ENCODE measurements at regions not wholly inside any gene's neighbourhood (a gene's known extent, or its start where the extent isn't known, plus 50 kb on each side); places are given as distances from the start of the nearest gene placed in this dataset.
"Not testable (repeated sequence)": the region's sequence is repeated elsewhere in the genome, so short reads cannot be mapped to it uniquely, and the experiment has no call there.

DNA sequence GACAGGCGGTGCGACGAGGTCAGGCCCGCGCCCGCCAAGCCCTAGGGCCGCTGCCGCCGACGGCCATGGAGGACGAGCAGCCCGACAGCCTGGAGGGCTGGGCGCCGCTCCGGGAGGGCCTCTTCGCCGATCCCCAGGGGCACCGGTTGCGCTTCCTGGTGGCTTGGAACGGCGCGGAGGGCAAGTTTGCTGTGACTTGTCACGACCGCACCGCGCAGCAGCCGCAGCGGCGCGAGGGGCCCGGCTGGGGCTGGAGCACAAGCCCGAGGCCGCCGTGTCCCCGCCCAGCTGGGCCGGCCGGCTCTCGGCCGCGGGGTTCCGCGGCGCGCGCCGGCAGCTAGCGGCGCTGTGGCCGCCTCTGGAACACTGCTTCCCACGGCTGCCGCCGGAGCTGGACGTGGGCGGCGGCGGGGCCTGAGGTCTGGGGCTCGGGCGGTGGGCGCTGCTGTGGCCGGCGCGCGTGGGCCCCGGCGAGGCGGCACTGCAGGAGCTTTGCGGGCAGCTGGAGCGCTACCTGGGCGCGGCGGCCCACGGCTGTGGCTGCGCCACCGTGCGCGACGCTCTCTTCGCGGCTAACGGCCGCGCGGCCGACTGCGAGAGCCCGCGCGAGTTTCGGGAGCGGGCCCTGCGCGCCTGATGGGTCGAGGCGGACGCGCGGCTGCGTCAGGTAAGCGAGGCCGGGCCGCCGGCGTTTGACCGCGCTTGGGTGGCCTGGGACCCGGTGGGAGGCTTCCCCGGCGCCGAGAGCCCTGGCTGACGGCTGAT is 122.0 kb upstream of the NIPA1 start:
- WGBS (ENCODE audit: extremely low coverage, insufficient coverage, insufficient read length) = no CpG with 5 or more reads among the region's 110 CpGs

DNA sequence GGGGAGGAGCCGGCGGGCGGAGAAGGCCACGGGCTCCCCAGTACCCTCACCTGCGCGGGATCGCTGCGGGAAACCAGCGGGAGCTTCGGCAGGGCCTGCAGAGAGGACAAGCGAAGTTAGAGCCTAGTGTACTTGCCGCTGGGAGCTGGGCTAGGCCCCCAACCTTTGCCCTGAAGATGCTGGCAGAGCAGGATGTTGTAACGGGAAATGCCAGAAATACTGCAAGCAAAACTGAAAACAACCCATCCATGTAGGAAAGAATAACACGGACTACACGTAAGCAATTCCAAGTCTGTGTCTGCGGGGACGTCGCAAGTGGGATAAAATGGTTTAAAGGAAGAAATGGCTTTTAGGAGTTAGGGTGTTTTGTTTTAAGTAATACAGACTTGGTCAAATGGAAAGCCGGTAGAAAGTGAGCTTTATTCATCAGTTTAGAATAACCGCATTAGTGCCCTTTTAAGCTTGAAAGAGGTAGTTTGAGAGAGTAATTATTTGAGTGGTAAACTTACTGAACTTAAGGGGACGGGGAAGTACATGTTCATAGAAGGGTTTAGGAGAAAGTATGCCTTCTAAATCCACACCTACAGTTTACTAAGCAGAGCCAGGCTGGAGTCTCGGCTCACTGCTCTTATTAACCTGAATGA is 121.3 kb upstream of the NIPA1 start:
- not testable (repeated sequence) for H3K79me2 ChIP-seq (ENCODE audit: control insufficient read depth, insufficient read depth, low read length, poor library complexity); H4K8ac ChIP-seq (ENCODE audit: low read depth, low read length); H3K9me3 ChIP-seq (ENCODE audit: insufficient read depth, low read depth, low read length); H3K9ac ChIP-seq (ENCODE audit: low read length); H3K27ac ChIP-seq (ENCODE audit: low read depth, low read length); H3K23ac ChIP-seq (ENCODE audit: low read length); H2AFZ ChIP-seq (ENCODE audit: insufficient read depth, low read length, poor library complexity); H3K18ac ChIP-seq (ENCODE audit: low read length); H4K12ac ChIP-seq (ENCODE audit: low read depth, low read length); H2BK12ac ChIP-seq (ENCODE audit: low read length); H3K36me3 ChIP-seq (ENCODE audit: control insufficient read depth in 1 of 2, insufficient read depth in 2 of 2, low read length in 2 of 2); H3K4ac ChIP-seq (ENCODE audit: low read depth, low read length); H4K91ac ChIP-seq (ENCODE audit: low read depth, low read length); H3K14ac ChIP-seq (ENCODE audit: low read length); H3K27me3 ChIP-seq (ENCODE audit: insufficient read depth, low read length); H3K4me1 ChIP-seq (ENCODE audit: control insufficient read depth in 1 of 2, insufficient read depth in 2 of 2, low read length in 2 of 2); H2AK5ac ChIP-seq (ENCODE audit: low read length); H2BK5ac ChIP-seq (ENCODE audit: low read depth, low read length, poor library complexity); H3K79me1 ChIP-seq (ENCODE audit: low read length)
- Histone ChIP-seq H2BK120ac (ENCODE audit: insufficient read depth, low read length, poor library complexity) (peak overlapping the region; percentile 83), H3K4me3 (ENCODE audit: low read depth, low read length) (peak overlapping the region; percentile 83), H3K4me2 (ENCODE audit: low read length) (peak overlapping the region; percentile 72)
- peak; percentile 7 to 64 for DNase-seq
- no CpG with 5 or more reads among the region's 22 CpGs for WGBS (ENCODE audit: extremely low coverage, insufficient coverage, insufficient read length)

More for the DNA sequence above, 122.0 kb upstream of the NIPA1 start:
- peak overlapping the region; percentile 72 for H3K4me2 ChIP-seq (ENCODE audit: low read length)
- peak overlapping the region; percentile 83 for H2BK120ac ChIP-seq (ENCODE audit: insufficient read depth, low read length, poor library complexity)
- H3K79me2 ChIP-seq (ENCODE audit: control insufficient read depth, insufficient read depth, low read length, poor library complexity); H3K36me3 ChIP-seq (ENCODE audit: control insufficient read depth in 1 of 2, insufficient read depth in 2 of 2, low read length in 2 of 2); H3K4me1 ChIP-seq (ENCODE audit: control insufficient read depth in 1 of 2, insufficient read depth in 2 of 2, low read length in 2 of 2); H3K27me3 ChIP-seq (ENCODE audit: insufficient read depth, low read length); H2BK12ac ChIP-seq (ENCODE audit: low read length); H3K4ac ChIP-seq (ENCODE audit: low read depth, low read length); H3K9ac ChIP-seq (ENCODE audit: low read length); H2AK5ac ChIP-seq (ENCODE audit: low read length); H3K9me3 ChIP-seq (ENCODE audit: insufficient read depth, low read depth, low read length); H3K23ac ChIP-seq (ENCODE audit: low read length); H3K79me1 ChIP-seq (ENCODE audit: low read length): not testable (repeated sequence)
- peak overlapping the region; percentile 56 for H2BK5ac ChIP-seq (ENCODE audit: low read depth, low read length, poor library complexity)
- peak overlapping the region; percentile 43 for H4K12ac ChIP-seq (ENCODE audit: low read depth, low read length)
- H3K18ac ChIP-seq (ENCODE audit: low read length) = peak overlapping the region; percentile 94
- H4K8ac ChIP-seq (ENCODE audit: low read depth, low read length) = peak overlapping the region; percentile 65
- peak overlapping the region; percentile 87 for H2AFZ ChIP-seq (ENCODE audit: insufficient read depth, low read length, poor library complexity)
- peak overlapping the region; percentile 82 for H3K14ac ChIP-seq (ENCODE audit: low read length)
- H4K91ac ChIP-seq (ENCODE audit: low read depth, low read length) = peak overlapping the region; percentile 55
- peak overlapping the region; percentile 83 for H3K4me3 ChIP-seq (ENCODE audit: low read depth, low read length)
- DNase-seq = peak; percentile 24 to 53
- peak overlapping the region; percentile 47 for H3K27ac ChIP-seq (ENCODE audit: low read depth, low read length)

DNA sequence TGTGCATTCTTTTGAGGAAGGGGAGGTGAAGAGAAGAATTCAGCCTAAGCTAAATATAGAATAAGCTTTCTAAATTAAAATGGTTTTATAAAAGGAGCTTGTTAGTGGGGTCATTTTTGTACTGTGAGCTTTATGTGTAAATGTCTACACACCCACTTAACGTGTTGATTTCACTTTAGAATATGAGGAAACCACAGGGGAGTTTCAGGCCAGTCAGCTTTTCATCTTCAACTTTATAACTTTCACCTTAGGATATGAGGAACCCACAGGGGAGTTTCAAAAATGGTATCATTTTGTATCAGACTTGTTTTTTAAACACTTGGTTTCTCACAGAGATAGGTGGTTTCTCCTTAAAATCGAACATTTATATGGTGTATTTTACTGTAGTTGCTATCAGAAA is 120.7 kb upstream of the NIPA1 start:
- not testable (repeated sequence) for H3K4ac ChIP-seq (ENCODE audit: low read depth, low read length); H4K91ac ChIP-seq (ENCODE audit: low read depth, low read length); H3K36me3 ChIP-seq (ENCODE audit: control insufficient read depth in 1 of 2, insufficient read depth in 2 of 2, low read length in 2 of 2); H3K14ac ChIP-seq (ENCODE audit: low read length); H2BK12ac ChIP-seq (ENCODE audit: low read length); H3K79me2 ChIP-seq (ENCODE audit: control insufficient read depth, insufficient read depth, low read length, poor library complexity); H3K9me3 ChIP-seq (ENCODE audit: insufficient read depth, low read depth, low read length); H3K4me1 ChIP-seq (ENCODE audit: control insufficient read depth in 1 of 2, insufficient read depth in 2 of 2, low read length in 2 of 2); H3K18ac ChIP-seq (ENCODE audit: low read length); H3K27ac ChIP-seq (ENCODE audit: low read depth, low read length); H4K12ac ChIP-seq (ENCODE audit: low read depth, low read length); H3K9ac ChIP-seq (ENCODE audit: low read length); H2AFZ ChIP-seq (ENCODE audit: insufficient read depth, low read length, poor library complexity); H2AK5ac ChIP-seq (ENCODE audit: low read length); H3K27me3 ChIP-seq (ENCODE audit: insufficient read depth, low read length); DNase-seq; H3K23ac ChIP-seq (ENCODE audit: low read length); H2BK5ac ChIP-seq (ENCODE audit: low read depth, low read length, poor library complexity); H4K8ac ChIP-seq (ENCODE audit: low read depth, low read length); H3K4me3 ChIP-seq (ENCODE audit: low read depth, low read length); H2BK120ac ChIP-seq (ENCODE audit: insufficient read depth, low read length, poor library complexity); H3K79me1 ChIP-seq (ENCODE audit: low read length)
- no CpG with 5 or more reads among the region's 2 CpGs for WGBS (ENCODE audit: extremely low coverage, insufficient coverage, insufficient read length)
- H3K4me2 ChIP-seq (ENCODE audit: low read length) = peak overlapping the region; percentile 16

GRCh38 chr15:22684786-22685185 is 101.7 kb upstream of the NIPA1 start:
- not testable (repeated sequence) for H2BK5ac ChIP-seq (ENCODE audit: low read depth, low read length, poor library complexity); H2AK5ac ChIP-seq (ENCODE audit: low read length); H3K27ac ChIP-seq (ENCODE audit: low read depth, low read length); H4K8ac ChIP-seq (ENCODE audit: low read depth, low read length); H3K27me3 ChIP-seq (ENCODE audit: insufficient read depth, low read length); H2BK12ac ChIP-seq (ENCODE audit: low read length); H2AFZ ChIP-seq (ENCODE audit: insufficient read depth, low read length, poor library complexity); H3K9me3 ChIP-seq (ENCODE audit: insufficient read depth, low read depth, low read length); H3K36me3 ChIP-seq (ENCODE audit: control insufficient read depth in 1 of 2, insufficient read depth in 2 of 2, low read length in 2 of 2); H3K9ac ChIP-seq (ENCODE audit: low read length); H3K14ac ChIP-seq (ENCODE audit: low read length); H3K4me3 ChIP-seq (ENCODE audit: low read depth, low read length); H3K4me1 ChIP-seq (ENCODE audit: control insufficient read depth in 1 of 2, insufficient read depth in 2 of 2, low read length in 2 of 2); H3K79me2 ChIP-seq (ENCODE audit: control insufficient read depth, insufficient read depth, low read length, poor library complexity); H2BK120ac ChIP-seq (ENCODE audit: insufficient read depth, low read length, poor library complexity); H3K23ac ChIP-seq (ENCODE audit: low read length); H3K18ac ChIP-seq (ENCODE audit: low read length); H4K91ac ChIP-seq (ENCODE audit: low read depth, low read length); H3K4me2 ChIP-seq (ENCODE audit: low read length); H4K12ac ChIP-seq (ENCODE audit: low read depth, low read length); H3K4ac ChIP-seq (ENCODE audit: low read depth, low read length); DNase-seq; H3K79me1 ChIP-seq (ENCODE audit: low read length)
- no CpG with 5 or more reads among the region's 2 CpGs for WGBS (ENCODE audit: extremely low coverage, insufficient coverage, insufficient read length)
